KMS-11 (cell line): ENCODE measurements at regions not wholly inside any gene's neighbourhood (a gene's known extent, or its start where the extent isn't known, plus 50 kb on each side); places are given as distances from the start of the nearest gene placed in this dataset.

Experiments used
- H2AFZ ChIP-seq: fragments of 200-600 bp; sonication (generic); 2 replicates; pipeline ENCODE4 v1.6.1; 2016; ENCODE audit warnings: antibody characterized with exemption, mixed run types, low read depth
- H3K27ac ChIP-seq: fragments of 200-600 bp; sonication (generic); 2 replicates; pipeline ENCODE4 v1.6.1; 2016; ENCODE audit warnings: mild to moderate bottlenecking, mixed run types
- H3K27me3 ChIP-seq: fragments of 200-600 bp; sonication (generic); 2 replicates; pipeline ENCODE4 v1.6.1; 2017; ENCODE audit warnings: mild to moderate bottlenecking, low read depth, mixed run types, moderate library complexity; ENCODE audit not compliant: insufficient read depth
- H3K36me3 ChIP-seq: fragments of 200-600 bp; sonication (generic); 2 replicates; pipeline ENCODE4 v1.6.1; 2017; ENCODE audit warnings: mild to moderate bottlenecking, mixed run types; ENCODE audit not compliant: insufficient read depth
- H3K4me1 ChIP-seq: fragments of 200-600 bp; sonication (generic); 2 replicates; pipeline ENCODE4 v1.6.1; 2016; ENCODE audit warnings: mild to moderate bottlenecking, low read depth, mixed run types; ENCODE audit not compliant: poor library complexity, severe bottlenecking
- H3K4me2 ChIP-seq: fragments of 200-600 bp; sonication (generic); 2 replicates; pipeline ENCODE4 v1.7.0; 2016; ENCODE audit warnings: mild to moderate bottlenecking, mixed run types
- H3K4me3 ChIP-seq: fragments of 200-600 bp; sonication (generic); IDR thresholded peaks from 2 replicates; pipeline ENCODE4 v1.6.1; 2017; ENCODE audit warnings: low read depth, low read length, mixed read lengths; ENCODE audit not compliant: insufficient read depth
- H3K79me2 ChIP-seq: fragments of 200-600 bp; sonication (generic); 2 replicates; pipeline ENCODE4 v1.6.1; 2016; ENCODE audit warnings: low read depth, mixed run types; ENCODE audit not compliant: insufficient read depth
- H3K9ac ChIP-seq: fragments of 200-600 bp; sonication (generic); 2 replicates; pipeline ENCODE4 v1.6.1; 2016; ENCODE audit warnings: mild to moderate bottlenecking, mixed run types
- H4K20me1 ChIP-seq: fragments of 200-600 bp; sonication (generic); 2 replicates; pipeline ENCODE4 v1.6.1; 2016; ENCODE audit warnings: mild to moderate bottlenecking, mixed run types; ENCODE audit not compliant: insufficient read depth
- CTCF ChIP-seq: fragments of 200-600 bp; sonication (generic); conservative IDR thresholded peaks from 2 replicates; pipeline ENCODE4 v1.6.1; 2017; ENCODE audit warnings: low read depth, mild to moderate bottlenecking, antibody characterized with exemption, low read length, moderate library complexity, mixed read lengths

GRCh38 chr6:87829622-87830121, 127.6 kb upstream of the AKIRIN2 start:
- Histone ChIP-seq H3K4me3 (no peak overlapping the region), H2AFZ (no peak overlapping the region), H4K20me1 (no peaks in the 10 kb centered on the region), H3K27ac (no peak overlapping the region), H3K79me2 (no peaks in the 10 kb centered on the region), H3K27me3 (no peaks in the 10 kb centered on the region), H3K36me3 (no peaks in the 10 kb centered on the region), H3K4me2 (no peak overlapping the region), H3K4me1 (peaks cover 54% of the 10 kb centered on the region), H3K9ac (no peak overlapping the region)
- no peak for TF ChIP-seq CTCF

- Histone ChIP-seq H3K9ac (no peak overlapping the region), H3K27ac (no peak overlapping the region; the same call in 1 of the 2 replicates), H2AFZ (peak overlapping the region; percentile 18; the same call in 1 of the 2 replicates), H3K27me3 (no peaks in the 10 kb centered on the region), H3K79me2 (no peaks in the 10 kb centered on the region), H3K4me3 (no peak overlapping the region), H3K36me3 (no peaks in the 10 kb centered on the region), H3K4me2 (peak overlapping the region; percentile 63), H4K20me1 (no peaks in the 10 kb centered on the region), H3K4me1 (peaks cover 48% of the 10 kb centered on the region)
- TF ChIP-seq CTCF = no peak
Observed at GRCh38 chr6:87828044-87828443, 126.0 kb upstream of the AKIRIN2 start.

- Histone ChIP-seq H3K27me3 (no peaks in the 10 kb centered on the region), H3K79me2 (no peaks in the 10 kb centered on the region), H3K4me2 (no peak overlapping the region), H2AFZ (no peak overlapping the region), H3K4me3 (no peak overlapping the region), H3K4me1 (peaks cover 41% of the 10 kb centered on the region), H3K36me3 (no peaks in the 10 kb centered on the region), H3K9ac (no peak overlapping the region), H3K27ac (no peak overlapping the region), H4K20me1 (no peaks in the 10 kb centered on the region)
- no peak for TF ChIP-seq CTCF
Observed at GRCh38 chr6:87827346-87827745, 125.3 kb upstream of the AKIRIN2 start.

- H4K20me1 ChIP-seq = no peaks in the 10 kb centered on the region
- TF ChIP-seq CTCF = no peak
- H3K4me2 ChIP-seq = no peak overlapping the region
- H3K27ac ChIP-seq = no peak overlapping the region
- H3K27me3 ChIP-seq = no peaks in the 10 kb centered on the region
- no peaks in the 10 kb centered on the region for H3K36me3 ChIP-seq
- H3K9ac ChIP-seq = no peak overlapping the region
- no peak overlapping the region for H2AFZ ChIP-seq
- peaks cover 32% of the 10 kb centered on the region for H3K4me1 ChIP-seq
- no peak overlapping the region for H3K4me3 ChIP-seq
- H3K79me2 ChIP-seq = no peaks in the 10 kb centered on the region
Observed at GRCh38 chr6:87826424-87826823, 124.4 kb upstream of the AKIRIN2 start.
